ENCODE measurements at regions not wholly inside any gene's neighbourhood (a gene's known extent, or its start where the extent isn't known, plus 50 kb on each side); places are given as distances from the start of the nearest gene placed in this dataset.

- TF ChIP-seq CTCF (IDR thresholded peaks at IDR 0.05; ENCODE audit: insufficient read depth, low read depth, low read length) (no peak), EZH2 (IDR thresholded peaks at IDR 0.05; ENCODE audit: insufficient read depth, low read length) (no peak)
Measured at GRCh38 chr6:27847706-27848105, 64.5 kb downstream of the OR2B2 start.

Data from astrocyte (in vitro differentiated cells and primary cell).